MV-4-11 (cell line): ENCODE measurements at regions not wholly inside any gene's neighbourhood (a gene's known extent, or its start where the extent isn't known, plus 50 kb on each side); places are given as distances from the start of the nearest gene placed in this dataset.
A peak's percentile ranks its signal among the peaks of the same experiment; 100 is the strongest.
"Not testable (repeated sequence)": the region's sequence is repeated elsewhere in the genome, so short reads cannot be mapped to it uniquely, and the experiment has no call there.

Experiments
- DNase-seq: peaks from one replicate; lab custom pipeline; 2025; lab: John Stamatoyannopoulos, UW

DNA sequence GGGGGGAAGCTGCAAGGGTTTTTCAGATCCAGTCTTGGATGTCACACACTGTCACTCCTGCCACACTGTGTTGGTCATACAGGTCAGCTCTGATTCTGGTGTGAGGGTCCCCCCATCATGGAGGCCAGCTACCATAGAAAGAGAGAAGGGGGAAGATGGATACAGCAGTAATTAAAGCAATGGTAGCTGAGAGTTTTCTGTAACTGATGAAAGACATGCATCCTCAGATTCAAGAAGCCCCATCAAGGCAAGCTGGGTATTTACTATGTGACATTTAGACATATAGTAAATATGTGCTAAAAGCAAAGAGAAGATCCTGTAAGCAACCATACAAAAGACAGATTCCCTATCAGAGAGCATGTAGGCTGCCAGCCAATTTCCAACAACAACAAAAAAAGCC lies 110.9 kb upstream of the COL5A1 start:
- no peak for DNase-seq

GRCh38 chr9:134531220-134531970 lies 110.2 kb upstream of the COL5A1 start:
- DNase-seq = no peak

DNA sequence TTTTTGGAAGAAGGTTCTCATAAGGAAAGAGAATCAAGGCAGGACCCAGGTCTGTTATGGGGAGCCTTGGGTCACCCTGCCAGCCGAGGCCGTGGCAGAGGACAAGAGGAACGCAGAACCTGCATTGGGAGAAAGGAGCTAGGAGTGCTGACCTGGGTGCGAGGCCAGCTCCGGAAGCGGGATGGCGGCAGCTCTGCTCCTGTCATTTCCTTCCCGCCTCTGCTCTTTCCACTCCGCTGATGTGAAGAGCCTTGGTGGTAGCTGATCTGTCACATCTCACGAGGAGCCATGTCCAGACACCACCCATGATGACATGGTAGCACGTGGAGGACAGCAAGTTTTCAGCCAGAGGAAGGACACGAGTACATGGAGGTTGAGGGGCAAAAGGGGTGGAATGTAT lies 109.5 kb upstream of the COL5A1 start:
- DNase-seq = no peak

DNA sequence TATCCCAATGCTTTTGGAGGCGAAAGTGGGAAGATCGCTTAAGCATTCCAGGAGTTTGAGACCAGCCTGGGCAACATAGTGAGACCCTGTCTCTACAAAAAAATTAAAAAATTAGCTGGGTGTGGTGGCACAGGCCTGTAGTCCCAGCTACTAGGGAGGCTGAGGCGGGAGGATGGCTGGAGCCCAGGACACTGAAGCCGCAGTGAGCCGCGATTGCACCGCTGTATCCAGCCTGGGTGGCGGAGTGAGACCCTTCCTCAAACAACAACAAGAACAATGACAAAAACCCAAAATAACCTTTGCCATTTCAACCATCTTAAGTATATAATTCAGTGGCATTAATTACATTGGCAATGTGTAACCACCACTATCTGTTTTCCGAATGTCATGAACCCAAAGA lies 108.9 kb upstream of the COL5A1 start:
- not testable (repeated sequence) for DNase-seq

GRCh38 chr9:134533850-134534588 lies 107.6 kb upstream of the COL5A1 start:
- DNase-seq = no peak

GRCh38 chr9:134534661-134535080 lies 106.9 kb upstream of the COL5A1 start:
- no peak for DNase-seq

GRCh38 chr9:134535171-134535570 lies 106.4 kb upstream of the COL5A1 start:
- no peak for DNase-seq

DNA sequence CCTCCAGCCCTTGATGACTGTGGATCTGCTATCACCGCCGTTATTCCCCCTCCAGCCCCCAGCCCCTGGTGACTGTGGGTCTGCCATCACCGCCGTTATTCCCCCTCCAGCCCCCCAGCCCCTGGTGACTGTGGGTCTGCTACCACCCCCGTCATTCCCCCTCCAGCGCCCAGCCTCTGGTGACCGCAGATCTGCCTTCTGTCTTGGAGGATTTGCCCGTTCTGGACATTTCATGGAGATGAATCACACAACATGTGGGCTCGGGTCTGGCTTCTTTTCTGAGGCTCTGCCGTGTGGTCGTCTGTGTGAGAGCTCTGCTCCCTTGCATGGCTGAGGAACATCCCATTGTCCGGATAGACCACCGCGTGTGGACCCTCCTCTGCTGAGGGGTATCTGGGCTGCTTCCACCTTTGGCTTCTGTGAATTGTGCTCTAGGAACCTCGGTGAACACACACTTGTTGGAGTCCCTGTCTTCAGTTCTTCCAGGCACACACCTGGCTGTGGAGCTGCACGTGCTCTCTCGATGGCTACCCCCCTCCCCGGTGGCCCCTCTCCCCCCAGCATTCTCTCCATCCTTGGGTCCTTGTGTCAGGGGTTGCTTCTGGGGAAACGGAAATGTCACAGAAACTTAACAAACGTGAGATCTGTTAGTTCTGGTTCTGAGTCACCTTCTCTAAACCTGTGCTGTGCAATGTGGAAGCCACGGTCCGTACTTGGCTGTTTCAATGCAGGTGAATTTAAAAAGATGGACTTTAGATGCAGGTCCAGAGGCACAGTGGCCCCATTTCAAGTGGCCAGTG lies 105.3 kb upstream of the COL5A1 start:
- DNase-seq = no peak

- DNase-seq = no peak
Observed at GRCh38 chr9:134536931-134537330, 104.7 kb upstream of the COL5A1 start.

DNA sequence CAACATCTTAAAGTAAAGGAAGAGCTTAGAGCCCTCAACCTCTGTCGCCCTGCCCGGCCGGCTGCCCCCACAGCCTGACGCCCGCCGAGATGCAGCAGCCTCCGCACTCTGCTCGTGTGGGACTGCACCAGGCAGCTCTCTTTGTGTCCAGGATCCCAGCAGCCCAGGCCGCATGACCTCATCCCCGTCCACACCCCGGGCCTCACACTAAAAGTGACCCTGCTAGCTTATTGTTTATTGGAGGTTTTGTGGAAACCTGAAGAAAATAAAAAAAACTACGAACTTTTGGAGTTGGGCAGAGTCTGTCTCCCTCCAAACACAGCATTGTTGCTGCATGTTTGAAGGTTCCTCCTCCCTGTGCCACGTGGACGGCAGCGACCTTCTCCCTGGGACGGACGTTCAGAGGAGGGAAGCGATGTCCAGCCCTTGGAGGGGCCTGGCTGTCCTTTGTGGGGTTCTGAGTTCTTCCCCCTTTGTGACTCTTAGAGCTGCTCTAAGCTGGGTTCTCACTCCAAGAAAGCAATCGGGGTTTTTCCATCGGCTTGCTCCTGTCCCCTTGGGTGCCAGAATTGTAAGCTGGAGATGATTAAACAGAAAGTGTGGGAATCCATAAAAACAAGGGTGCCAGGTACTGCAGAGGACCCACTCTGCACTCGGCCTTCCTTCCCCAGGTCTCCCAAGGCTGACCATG lies 103.5 kb upstream of the COL5A1 start:
- no peak for DNase-seq

GRCh38 chr9:134538856-134539566 lies 102.6 kb upstream of the COL5A1 start:
- peak; percentile 42 for DNase-seq

GRCh38 chr9:134539586-134540194 lies 101.9 kb upstream of the COL5A1 start:
- DNase-seq = no peak

GRCh38 chr9:134540276-134541096 lies 101.1 kb upstream of the COL5A1 start:
- no peak for DNase-seq

GRCh38 chr9:134541097-134541747 lies 100.4 kb upstream of the COL5A1 start:
- no peak for DNase-seq

DNA sequence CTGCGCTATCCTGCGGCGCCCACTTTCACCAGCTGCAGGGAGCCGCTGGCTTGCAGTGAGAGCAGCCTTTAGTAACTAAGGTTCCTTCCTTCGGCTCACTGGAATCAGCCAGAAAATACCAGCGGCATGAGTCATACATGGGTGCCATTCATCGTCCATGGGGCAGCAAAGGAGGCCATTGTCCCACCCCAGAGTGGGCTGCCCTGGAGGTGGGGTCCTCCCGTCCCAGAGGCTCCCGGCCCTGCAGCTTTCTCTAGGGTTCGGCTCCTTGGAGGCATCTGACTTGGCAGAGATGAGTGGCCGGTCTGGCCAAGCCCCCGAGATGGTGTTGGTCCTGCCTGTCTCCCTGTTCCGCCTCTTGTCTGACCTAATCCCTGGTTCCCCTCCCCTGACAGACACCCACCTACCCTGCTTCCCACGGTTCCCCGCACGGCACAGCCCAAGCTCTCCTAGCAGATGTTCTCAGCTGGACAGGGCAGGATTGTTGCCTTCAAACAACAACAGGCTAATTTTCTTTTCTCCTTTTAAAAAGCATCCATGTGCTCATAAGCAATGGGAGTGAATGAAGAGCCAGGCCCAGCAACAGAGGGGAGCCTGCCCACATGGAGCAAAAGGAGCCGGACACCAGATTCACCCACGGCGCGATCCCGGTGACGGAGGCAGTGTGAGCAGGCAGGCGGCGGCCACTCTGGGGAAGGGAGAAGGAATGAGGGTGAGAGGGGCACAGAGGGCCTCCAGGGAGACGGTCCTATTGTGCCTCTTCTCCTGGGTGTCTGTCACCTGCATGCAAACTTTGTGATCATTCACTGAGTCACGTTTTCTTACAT lies 97.0 kb upstream of the COL5A1 start:
- no peak for DNase-seq

DNA sequence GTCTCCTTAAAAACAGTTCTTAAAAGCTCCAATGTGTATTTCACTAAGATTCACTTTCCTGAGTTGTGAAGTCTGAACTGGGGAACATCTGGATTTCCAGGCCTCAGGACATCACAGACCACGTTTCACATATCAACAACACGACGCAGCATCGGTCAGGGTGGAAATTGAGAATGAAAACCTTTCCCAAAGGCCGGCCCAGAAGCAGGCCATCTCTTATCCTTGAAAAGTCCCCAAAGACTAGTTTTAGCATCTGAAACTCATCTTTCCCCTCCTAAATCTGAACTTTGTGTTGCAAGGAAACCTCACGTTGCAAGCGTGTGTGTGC lies 96.4 kb upstream of the COL5A1 start:
- no peak for DNase-seq

DNA sequence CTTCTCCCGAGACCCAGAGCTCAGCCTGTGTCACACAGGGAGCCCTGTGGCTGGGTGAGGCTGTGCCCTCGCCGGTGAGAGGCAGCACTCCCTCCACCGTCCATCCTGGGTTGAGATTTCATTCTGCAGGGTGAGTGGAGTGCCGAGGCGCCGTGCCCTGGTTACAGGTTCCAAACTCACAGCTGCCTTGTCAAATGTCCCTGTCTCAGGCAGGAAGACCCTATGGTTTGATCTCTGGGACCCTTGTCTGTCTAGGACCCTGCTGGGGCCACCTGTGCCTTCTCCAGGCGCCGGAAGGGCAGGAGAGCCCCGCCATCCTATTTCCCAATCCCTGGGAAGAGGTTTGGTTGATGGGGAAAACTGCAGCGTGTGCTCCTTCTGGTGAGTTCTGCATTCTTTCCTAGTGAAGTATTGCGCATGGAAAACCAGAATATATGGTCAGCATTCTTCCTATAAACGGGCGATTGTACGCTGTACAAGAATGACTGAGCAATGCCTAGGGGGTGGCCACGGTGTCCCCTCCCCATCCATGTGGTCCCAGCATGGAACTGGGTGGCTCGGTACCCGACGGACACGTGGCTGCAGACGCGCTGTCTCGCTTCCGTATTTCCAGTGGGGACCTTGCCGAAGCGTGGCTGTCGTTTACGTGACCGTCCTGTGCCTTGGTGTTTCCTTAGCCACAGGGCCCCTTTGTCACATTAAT lies 95.9 kb upstream of the COL5A1 start:
- DNase-seq = peak; percentile 40

DNA sequence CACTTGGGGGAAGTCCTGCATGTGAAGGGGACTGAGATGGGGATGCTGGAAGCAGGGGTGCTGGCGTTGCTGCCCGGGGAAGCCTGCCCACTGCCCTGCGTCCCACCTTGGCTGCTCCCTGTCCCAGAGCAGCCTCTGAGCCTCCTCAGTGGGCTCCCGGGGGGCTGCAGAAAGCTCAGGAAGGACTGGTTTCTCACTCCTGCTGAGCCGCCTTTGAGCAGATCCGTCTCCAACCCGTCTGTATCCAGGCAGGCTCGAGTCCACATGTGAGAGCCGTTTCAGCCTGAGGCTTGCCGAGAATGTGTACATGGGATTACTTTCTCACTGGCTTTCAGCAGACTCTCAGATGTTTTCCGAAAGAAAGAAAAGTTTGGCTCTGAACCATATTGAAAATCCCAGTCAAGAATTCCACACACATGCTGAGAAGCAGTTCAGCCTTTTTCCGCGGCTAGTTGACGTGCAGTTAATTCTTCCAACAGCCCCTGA lies 95.3 kb upstream of the COL5A1 start:
- no peak for DNase-seq
